ENCODE measurements at regions not wholly inside any gene's neighbourhood (a gene's known extent, or its start where the extent isn't known, plus 50 kb on each side); places are given as distances from the start of the nearest gene placed in this dataset.

DNA sequence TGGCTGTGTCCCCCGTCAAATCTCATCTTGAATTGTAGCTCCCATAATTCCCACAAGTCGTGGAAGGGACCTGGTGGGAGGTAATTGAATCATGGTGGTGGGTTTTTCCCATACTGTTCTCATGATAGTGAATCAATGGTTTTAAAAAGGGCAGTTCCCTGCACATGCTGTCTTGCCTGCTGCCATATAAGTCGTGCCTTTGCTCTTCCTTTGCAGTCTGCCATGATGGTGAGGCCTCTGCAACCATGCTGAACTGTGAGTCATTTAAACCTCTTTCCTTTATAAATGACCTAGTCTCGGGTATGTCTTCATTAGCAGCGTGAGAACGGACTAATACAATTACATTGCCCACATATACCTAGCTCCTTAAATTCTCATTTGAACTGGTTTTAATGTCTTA is 353.0 kb upstream of the KLF4 start:
- DNase-seq = no peak
- Histone ChIP-seq H3K4me3 (no peak overlapping the region), H3K27ac (no peak overlapping the region), H3K36me3 (replicated peaks in 1 of 2) (no peaks in the 10 kb centered on the region), H3K4me1 (replicated peaks in 1 of 2) (no peaks in the 10 kb centered on the region), H3K27me3 (no peaks in the 10 kb centered on the region), H3K9me3 (replicated peaks in 1 of 3) (no peaks in the 10 kb centered on the region)
- intact Hi-C loops (cut with DNase I) = no loop called here
- WGBS, 4 donors = 86 to 91% (median 88%) methylated on average over 6 of the region's 6 CpGs
- no peak for TF ChIP-seq POLR2A (IDR thresholded peaks at IDR 0.05)
- TF ChIP-seq, protein P1, sequence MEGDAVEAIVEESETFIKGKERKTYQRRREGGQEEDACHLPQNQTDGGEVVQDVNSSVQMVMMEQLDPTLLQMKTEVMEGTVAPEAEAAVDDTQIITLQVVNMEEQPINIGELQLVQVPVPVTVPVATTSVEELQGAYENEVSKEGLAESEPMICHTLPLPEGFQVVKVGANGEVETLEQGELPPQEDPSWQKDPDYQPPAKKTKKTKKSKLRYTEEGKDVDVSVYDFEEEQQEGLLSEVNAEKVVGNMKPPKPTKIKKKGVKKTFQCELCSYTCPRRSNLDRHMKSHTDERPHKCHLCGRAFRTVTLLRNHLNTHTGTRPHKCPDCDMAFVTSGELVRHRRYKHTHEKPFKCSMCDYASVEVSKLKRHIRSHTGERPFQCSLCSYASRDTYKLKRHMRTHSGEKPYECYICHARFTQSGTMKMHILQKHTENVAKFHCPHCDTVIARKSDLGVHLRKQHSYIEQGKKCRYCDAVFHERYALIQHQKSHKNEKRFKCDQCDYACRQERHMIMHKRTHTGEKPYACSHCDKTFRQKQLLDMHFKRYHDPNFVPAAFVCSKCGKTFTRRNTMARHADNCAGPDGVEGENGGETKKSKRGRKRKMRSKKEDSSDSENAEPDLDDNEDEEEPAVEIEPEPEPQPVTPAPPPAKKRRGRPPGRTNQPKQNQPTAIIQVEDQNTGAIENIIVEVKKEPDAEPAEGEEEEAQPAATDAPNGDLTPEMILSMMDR (IDR thresholded peaks at IDR 0.05) = no peak

DNA sequence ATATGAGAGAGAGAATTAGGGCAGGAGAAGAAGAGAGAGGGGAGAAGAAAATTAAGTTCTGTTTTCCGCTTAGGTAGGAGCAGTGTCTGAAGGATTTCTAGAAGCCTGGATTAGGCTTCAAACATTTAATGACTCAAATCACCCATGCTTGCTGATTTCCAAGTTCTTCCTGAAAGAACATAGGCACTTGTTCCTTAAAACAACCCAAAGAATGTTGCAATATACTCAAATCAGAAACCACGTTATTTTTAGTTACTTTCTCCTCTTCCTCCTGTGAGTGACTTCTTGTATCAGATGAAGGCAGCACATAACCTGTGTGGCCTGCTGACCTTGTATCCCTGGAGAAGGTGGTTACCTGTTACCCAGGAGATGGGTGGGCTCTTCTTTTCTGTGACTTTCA is 351.5 kb upstream of the KLF4 start:
- Histone ChIP-seq H3K27me3 (no peaks in the 10 kb centered on the region), H3K9me3 (replicated peaks in 1 of 3) (no peaks in the 10 kb centered on the region), H3K4me3 (no peak overlapping the region), H3K36me3 (replicated peaks in 1 of 2) (no peaks in the 10 kb centered on the region), H3K27ac (no peak overlapping the region), H3K4me1 (replicated peaks in 1 of 2) (no peaks in the 10 kb centered on the region)
- intact Hi-C loops (cut with DNase I) = no loop called here
- TF ChIP-seq POLR2A (IDR thresholded peaks at IDR 0.05) = no peak
- TF ChIP-seq, protein P1 (IDR thresholded peaks at IDR 0.05) = no peak
- DNase-seq = no peak
- 73 to 78% (median 74%) methylated on average over 2 of the region's 2 CpGs for WGBS, 4 donors

DNA sequence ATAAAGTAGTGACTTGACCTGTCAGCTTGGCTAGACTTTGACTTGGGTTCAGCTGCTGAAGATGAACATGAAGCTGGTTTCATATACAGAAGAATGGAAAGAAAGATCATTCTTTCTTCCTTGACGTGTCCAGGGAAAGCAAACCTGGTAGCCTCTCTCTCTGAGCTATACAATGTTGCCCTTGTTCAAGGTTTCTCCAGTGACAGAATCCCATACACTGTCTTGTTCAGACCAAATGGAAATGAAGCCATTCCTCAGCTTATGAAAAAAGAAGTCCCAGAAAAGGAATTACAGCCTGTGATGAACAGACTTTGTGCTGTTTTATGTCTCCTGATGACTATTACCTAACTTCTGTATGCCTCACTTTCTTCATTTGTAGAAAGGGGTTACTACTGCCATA is 349.8 kb upstream of the KLF4 start:
- no peak for DNase-seq
- Histone ChIP-seq H3K9me3 (replicated peaks in 1 of 3) (no peaks in the 10 kb centered on the region), H3K4me3 (no peak overlapping the region), H3K36me3 (replicated peaks in 1 of 2) (no peaks in the 10 kb centered on the region), H3K27me3 (no peaks in the 10 kb centered on the region), H3K4me1 (replicated peaks in 1 of 2) (no peaks in the 10 kb centered on the region), H3K27ac (no peak overlapping the region)
- no peak for TF ChIP-seq POLR2A (IDR thresholded peaks at IDR 0.05)
- TF ChIP-seq, protein P1 (IDR thresholded peaks at IDR 0.05) = no peak
- intact Hi-C loops (cut with DNase I) = no loop called here
- WGBS, 4 donors = 77 to 95% (median 86%) methylated on average over 1 of the region's 1 CpG

GRCh38 chr9:107838766-107839165 is 349.2 kb upstream of the KLF4 start:
- Histone ChIP-seq H3K9me3 (replicated peaks in 1 of 3) (no peaks in the 10 kb centered on the region), H3K36me3 (replicated peaks in 1 of 2) (no peaks in the 10 kb centered on the region), H3K27ac (no peak overlapping the region), H3K4me1 (replicated peaks in 1 of 2) (no peaks in the 10 kb centered on the region), H3K4me3 (no peak overlapping the region), H3K27me3 (no peaks in the 10 kb centered on the region)
- intact Hi-C loops (cut with DNase I) = no loop called here
- WGBS, 4 donors = 76 to 97% (median 93%) methylated on average over 1 of the region's 1 CpG
- no peak for DNase-seq
- TF ChIP-seq, protein P1 (IDR thresholded peaks at IDR 0.05) = no peak
- TF ChIP-seq POLR2A (IDR thresholded peaks at IDR 0.05) = no peak

Measured in adrenal gland (tissue), 9 donors.